ENCODE measurements at regions not wholly inside any gene's neighbourhood (a gene's known extent, or its start where the extent isn't known, plus 50 kb on each side); places are given as distances from the start of the nearest gene placed in this dataset.
"Not testable (repeated sequence)": the region's sequence is repeated elsewhere in the genome, so short reads cannot be mapped to it uniquely, and the experiment has no call there.

DNA sequence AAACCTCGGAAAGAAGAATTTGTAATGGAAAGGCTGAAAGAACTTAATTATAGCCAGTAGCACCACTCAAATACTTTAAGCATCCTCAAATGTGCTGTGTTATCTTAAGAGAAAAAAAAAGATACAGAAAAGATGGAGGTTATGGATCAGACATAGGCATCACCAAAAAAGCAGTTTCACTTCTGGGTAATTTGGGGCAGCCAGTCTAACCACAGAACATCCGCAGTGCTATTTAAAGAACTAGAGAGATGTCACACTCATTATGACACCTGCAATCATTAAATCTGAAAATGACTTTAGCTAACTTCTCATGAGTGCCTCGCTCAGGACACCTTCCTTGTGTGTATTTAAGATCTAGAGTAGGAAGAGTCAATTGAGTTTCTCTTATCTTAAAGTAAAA lies 211.8 kb downstream of the RBM26 start:
- ATAC-seq (ENCODE audit: poor library complexity): no peak
- no peak for DNase-seq
- intact Hi-C loops (cut with DNase I): no loop called here

DNA sequence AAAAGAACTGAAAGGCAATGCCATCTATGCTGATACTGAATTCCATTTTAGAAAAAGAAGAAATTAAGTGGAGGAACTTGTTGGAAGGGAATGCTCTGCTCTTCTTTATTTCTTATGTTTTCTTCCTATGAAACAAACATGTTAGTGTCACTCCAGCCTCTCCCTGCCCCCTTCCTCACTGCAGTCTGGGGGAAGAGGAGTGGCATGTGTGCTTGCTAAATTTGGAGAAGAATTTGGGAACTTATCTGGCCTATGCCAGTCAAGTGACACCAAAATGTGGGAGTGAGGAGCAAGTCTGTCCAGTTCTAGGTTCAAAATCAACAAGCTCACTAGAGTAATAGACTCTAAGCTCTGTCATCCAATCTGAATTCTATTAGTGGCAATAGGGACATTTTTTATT lies 214.6 kb downstream of the RBM26 start:
- intact Hi-C loops (cut with DNase I): no loop called here
- ATAC-seq (ENCODE audit: poor library complexity): no peak
- no peak for DNase-seq

DNA sequence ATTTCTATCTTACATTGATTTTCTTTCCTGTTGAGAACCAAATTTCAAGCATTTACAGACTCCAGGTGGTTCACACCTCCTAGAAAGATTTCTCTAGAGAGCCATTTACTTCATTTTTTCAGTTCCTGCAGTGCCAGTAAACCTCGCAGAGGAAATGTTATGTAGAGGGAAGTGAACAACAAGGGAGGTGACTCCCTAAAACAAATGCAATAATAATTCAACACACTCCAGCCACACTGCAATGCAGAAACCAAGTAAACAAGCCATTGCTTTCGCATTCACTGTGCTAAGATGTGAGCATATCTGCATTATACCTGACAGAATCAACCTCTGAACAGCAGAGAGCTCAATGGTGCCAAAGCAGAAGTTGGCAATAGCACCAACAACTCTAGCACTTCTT lies 215.1 kb downstream of the RBM26 start:
- ATAC-seq (ENCODE audit: poor library complexity) (no peak), DNase-seq (no peak)
- intact Hi-C loops (cut with DNase I): no loop called here

DNA sequence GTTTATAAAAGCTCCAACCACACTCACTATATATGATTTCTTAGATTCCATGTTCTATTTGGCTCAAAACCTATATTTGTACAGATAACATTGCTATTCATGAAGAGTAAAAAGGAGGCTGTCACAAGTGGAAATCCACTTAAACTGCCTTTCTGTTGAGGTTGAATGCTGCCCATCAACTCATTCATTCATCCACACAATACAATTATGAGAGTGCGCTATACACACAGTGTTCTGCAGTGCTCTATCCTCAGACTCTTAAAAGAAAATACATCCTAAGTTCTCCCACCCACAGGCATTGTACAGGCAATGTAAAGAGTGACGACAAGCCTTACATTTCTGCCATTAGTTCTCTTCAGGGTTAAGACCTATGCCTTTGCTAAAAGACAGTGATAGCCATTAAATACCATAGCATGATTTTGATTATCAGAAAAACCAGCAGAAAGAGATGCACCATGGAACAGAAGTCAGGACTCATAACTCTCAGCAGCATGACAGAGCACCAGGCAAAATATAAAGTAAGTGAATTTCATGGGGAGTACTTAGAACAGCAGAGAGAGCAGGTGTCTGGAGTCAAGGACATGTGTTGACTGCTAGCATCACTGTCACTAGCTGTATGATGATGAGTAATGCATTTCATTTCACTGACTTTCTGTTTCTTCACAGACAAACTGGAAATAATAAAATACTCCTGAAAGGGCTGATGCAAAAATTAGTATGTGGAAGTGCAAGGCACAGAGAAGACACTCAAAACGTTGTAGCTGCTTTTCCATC lies 218.0 kb downstream of the RBM26 start:
- DNase-seq (no peak), ATAC-seq (ENCODE audit: poor library complexity) (no peak)
- intact Hi-C loops (cut with DNase I): no loop called here

DNA sequence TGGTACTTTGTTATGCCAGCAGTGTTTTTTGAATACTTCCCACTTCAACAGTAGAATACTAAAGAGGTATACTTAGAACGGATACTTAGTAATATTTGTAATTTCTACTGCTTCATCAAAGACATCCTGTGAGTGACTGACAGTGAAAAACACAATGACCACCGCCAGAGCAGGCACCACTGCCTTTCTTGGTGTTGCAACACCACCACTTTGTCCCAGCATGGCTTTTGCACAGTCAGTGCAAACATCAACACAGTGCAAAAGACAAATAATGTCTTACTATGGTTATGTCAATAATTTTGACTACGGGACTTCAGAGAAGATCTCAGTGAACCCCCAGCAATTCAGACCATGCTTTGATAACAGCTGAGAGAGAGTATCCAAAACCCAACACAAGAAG lies 220.5 kb downstream of the RBM26 start:
- intact Hi-C loops (cut with DNase I): no loop called here
- ATAC-seq (ENCODE audit: poor library complexity) (no peak), DNase-seq (no peak)

DNA sequence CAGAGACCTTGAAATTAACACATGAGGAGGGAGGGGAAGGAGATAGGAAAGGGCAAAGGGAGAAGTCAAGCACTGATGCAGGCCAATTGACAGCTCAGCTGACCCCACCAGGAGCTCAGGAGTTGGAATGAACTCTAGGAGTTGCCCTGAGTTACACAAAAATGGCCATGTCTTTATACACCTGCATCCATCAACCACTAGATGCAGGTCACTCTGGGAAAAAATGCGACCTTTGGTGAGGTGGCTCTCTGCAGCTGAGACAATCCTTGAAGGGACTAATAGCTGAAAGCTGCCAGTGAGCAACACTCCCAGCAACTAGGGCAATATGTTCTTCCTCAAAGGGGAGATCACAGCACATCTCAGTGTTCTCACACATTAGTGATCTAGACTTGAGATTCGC lies 222.8 kb downstream of the RBM26 start:
- intact Hi-C loops (cut with DNase I): no loop called here
- ATAC-seq (ENCODE audit: poor library complexity) (no peak), DNase-seq (no peak)

DNA sequence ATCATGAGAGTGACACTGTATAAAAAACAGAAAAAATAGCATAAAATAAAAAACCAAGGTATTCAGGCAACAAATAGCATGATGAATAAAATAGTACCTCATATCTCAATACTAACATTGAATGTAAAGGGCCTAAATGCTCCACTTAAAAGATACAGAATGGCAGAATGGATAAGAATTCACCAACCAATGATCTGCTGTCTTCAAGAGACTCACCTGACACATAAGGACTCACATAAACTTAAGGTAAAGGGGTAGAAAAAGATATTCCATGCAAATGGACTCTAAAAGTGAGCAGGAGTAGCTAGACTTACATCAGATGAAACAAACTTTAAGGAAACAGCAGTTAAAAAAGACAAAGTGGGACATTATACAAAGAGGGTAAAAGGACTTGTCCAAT lies 232.4 kb downstream of the RBM26 start:
- ATAC-seq (ENCODE audit: poor library complexity); DNase-seq; intact Hi-C loops (cut with DNase I): not testable (repeated sequence)

DNA sequence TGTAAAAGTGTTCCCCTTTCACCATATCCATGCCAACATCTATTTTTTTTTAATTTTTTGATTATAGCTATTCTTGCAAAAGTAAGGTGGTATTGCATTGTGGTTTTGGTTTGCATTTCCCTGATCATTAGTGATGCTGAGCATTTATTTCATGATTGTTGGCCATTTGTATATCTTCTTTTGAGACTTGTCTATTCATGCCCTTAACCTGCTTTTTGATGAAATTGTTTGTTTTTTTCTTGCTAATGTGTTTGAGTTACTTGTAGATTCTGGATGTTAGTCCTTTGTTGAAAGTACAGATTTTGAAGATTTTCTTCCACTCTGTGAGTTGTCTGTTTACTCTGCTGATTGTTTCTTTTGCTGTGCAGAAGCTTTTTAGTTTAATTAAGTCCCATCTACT lies 233.1 kb downstream of the RBM26 start:
- DNase-seq; ATAC-seq (ENCODE audit: poor library complexity); intact Hi-C loops (cut with DNase I): not testable (repeated sequence)

DNA sequence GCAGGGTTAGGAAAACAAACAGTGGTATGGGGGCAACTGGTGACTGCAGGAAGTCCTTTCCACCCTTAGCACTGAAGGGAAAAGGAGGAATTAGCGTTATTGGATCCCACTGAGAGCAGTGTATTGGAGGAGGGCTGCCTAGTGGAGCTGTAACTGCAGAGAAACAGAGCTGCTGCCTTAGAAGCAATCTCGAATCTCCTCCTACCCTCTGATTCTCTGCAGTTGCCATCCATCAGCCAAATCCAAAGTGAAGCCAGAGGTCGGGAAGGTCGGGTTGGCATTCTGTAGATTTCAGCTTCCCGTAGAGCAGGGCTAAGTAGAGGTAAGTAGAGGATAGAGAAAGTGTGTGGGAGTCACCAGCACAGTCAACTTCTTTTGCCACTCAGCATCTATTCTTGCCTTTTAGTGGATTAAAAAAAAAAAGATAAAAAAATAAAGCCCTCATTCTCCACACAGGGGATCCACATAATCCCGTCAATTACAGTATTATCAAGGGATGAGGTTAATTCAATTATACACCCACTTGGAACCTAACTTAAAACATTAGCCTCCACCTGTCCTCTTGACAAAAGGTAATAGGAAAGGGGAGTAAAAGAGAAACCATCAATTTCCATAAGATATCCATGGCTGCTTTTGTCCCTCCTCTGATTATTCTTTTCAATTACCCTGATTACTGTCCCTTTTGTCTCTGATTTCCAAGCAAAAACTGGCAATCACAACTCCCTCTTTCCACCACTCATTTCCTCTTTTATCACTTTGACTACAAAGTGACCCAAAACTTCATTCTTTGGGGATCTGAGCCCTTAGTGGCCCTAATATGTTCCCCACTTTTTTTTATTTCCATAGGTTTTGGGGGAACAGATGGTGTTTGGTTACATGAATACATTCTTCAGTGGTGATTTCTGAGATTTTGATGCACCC lies 234.7 kb downstream of the RBM26 start:
- intact Hi-C loops (cut with DNase I): no loop called here
- DNase-seq (no peak), ATAC-seq (ENCODE audit: poor library complexity) (no peak)

DNA sequence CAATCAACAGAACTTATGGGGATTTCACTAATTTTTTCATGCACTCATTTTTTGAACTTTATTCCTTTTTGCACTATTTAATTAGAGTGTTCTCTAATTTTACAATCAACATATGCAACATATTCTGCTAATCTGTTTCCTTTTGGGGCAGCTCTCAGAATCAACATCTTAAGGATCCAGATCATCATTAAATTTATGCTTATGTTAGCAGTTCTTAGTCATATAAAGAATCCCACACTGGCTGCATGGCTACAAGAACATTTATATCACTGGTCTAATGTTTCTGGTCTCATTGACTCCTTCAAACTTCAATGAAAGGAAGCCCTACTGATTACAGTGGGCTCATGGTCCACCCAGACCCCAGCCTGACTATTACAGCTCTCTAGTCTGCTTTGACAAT lies 245.2 kb downstream of the RBM26 start:
- ATAC-seq (ENCODE audit: poor library complexity): no peak
- intact Hi-C loops (cut with DNase I): no loop called here
- DNase-seq: no peak

DNA sequence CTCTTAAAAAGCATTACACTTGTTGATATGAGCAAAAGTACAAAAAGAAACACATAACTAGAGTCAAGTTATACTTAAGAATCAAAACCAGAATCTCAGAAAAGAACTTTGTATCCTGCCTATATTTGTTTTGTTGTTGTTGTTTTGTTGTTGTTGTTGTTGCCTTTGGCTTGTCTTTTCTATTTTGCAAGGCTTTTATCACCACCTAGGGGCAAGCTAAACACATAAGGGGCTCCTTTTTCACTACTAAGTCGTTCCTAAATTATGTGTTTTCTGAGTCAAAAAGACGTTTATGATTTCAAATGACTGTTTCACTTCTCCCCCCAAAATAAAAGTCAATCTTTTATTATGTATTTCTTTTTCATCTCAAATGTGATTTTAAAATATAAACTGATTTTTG lies 250.2 kb downstream of the RBM26 start:
- intact Hi-C loops (cut with DNase I): no loop called here
- DNase-seq: no peak
- ATAC-seq (ENCODE audit: poor library complexity): no peak

DNA sequence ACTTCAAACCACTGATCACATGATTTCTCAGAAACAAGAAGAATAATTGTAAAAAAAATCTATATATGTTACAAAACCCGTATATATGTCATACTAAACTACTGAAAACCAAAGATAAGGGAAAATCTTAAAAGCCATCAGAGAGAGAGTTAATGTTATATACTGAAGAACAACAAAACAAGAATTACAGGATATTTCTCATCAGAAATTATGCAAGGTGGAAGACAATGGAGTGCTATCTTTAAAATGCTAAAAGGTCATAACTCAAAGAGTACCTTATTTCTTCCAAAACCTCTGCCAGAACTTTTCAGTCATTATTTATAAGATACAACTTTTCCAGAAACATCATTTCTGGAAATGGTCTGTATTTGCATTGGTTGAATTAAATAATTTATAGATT lies 256.8 kb downstream of the RBM26 start:
- intact Hi-C loops (cut with DNase I): no loop called here
- no peak for ATAC-seq (ENCODE audit: poor library complexity)
- no peak for DNase-seq

DNA sequence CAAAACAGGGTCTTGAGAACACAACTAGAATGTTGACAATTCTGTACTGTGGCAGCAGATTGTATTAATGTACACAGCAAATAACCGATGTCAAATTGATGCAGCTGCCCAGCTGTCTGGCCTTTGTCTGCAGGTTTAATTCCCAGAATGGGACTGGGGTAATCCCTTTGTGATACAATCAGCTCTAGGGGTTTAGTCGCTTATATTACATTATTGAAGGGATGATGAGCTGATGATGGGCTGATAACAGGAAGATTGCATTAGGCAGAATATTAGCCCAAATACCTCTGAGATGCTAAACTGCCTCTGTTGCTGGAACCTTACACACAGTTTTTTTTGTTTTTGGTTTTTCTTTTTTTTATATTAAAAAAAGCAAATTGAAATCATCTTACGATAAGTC lies 265.0 kb downstream of the RBM26 start:
- DNase-seq (no peak), ATAC-seq (ENCODE audit: poor library complexity) (no peak)
- intact Hi-C loops (cut with DNase I): no loop called here

DNA sequence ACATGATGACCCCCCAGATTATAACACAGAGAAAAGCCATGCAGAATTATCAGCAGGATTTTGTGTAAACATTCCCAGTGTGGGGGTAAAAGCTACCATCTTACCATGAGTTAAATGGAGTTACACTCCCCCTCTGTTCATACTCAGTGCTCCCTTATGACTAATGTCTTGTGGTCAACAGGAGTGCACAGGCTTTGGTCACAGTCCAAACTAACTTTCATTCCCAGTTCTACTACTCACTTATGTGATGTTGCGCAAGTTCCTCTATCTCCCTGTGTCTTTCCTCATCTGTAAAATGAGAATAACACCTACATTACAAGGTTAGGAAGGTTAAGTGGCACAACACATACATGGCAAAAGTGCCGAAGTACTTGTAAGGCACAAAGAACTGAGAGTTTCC lies 277.9 kb downstream of the RBM26 start:
- ATAC-seq (ENCODE audit: poor library complexity) (no peak), DNase-seq (no peak)
- intact Hi-C loops (cut with DNase I): no loop called here

DNA sequence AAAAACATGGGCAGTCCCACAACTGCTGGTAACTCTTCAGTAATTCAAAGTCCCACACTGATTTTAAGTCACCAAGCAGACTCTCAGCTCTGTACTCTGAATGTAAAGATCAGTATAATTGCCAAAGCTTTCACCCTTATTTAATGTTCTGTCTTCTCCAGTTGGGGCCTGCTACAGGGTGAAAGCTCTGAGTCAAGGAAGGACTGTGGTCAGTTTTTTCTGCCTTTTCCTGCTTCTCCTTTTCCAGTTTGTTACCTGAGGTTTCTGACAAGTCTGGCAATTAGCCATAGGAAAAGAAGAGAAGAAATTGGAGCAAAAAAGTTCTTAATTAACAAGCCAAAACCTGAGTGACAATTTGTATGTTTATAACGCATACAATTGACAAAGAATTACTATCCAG lies 279.3 kb downstream of the RBM26 start:
- intact Hi-C loops (cut with DNase I): no loop called here

DNA sequence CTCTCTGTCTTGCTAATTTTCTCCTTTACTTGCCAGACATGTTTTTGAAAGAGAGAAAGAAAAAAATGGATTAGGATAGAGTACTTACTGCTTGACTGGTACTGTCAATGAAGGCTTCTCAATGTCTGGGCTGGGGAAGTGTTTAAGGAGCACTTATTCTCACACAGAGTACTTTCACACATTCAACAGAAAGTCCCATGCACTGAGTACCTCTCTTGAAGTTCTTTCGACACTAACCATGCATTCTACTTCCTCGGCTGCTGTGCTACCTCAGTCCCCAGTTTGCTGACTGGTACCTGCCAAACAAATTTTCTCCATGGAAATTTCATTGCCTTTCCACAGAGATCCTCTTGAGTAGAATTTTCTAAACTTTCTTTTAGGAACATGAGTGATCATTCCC lies 281.9 kb downstream of the RBM26 start:
- intact Hi-C loops (cut with DNase I): no loop called here
- ATAC-seq (ENCODE audit: poor library complexity) (no peak), DNase-seq (no peak)

More for the DNA sequence above, 279.3 kb downstream of the RBM26 start:
- ATAC-seq (ENCODE audit: poor library complexity) (no peak), DNase-seq (no peak)

DNA sequence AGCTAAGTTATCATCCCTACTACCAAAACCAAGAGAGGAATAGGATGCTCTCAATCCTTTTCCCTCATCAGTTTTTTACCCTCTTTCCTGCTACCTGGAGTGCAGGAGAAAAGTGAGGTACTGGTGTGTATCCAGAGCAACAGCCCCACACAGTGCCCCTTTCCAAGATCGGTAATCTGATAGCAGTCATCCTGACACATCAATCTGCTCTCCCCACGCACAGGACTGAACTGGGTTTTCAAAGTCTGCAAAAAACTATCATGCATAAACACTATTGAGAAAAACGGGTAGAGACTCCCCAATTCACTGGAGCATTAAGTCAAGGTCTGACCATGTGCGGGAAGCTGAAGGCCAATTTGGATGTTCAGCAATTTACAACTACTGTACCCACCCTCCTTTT lies 284.8 kb downstream of the RBM26 start:
- no peak for DNase-seq
- no peak for ATAC-seq (ENCODE audit: poor library complexity)
- intact Hi-C loops (cut with DNase I): no loop called here

DNA sequence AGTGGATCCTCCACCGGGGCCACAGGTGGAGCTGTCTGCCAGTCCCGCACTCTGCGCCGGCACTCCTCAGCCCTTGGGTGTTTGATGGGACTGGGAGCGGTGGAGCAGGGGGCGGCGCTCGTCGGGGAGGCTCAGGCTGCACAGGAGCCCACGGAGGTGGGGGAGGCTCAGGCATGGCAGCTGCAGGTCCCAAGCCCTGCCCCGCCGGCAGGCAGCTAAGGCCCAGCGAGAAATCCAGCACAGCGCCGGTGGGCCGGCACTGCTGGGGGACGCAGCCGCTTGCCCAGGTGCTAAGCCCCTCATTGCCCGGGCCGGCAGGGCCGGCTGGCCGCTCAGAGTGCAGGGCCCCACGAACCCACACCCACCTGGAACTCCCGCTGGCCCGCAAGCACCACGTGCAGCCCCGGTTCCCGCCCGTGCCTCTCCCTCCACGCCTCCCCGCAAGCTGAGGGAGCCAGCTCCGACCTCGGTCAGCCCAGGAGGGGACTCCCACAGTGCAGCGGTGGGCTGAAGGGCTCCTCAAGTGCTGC lies 286.4 kb downstream of the RBM26 start:
- no peak for DNase-seq
- intact Hi-C loops (cut with DNase I): no loop called here
- no peak for ATAC-seq (ENCODE audit: poor library complexity)

DNA sequence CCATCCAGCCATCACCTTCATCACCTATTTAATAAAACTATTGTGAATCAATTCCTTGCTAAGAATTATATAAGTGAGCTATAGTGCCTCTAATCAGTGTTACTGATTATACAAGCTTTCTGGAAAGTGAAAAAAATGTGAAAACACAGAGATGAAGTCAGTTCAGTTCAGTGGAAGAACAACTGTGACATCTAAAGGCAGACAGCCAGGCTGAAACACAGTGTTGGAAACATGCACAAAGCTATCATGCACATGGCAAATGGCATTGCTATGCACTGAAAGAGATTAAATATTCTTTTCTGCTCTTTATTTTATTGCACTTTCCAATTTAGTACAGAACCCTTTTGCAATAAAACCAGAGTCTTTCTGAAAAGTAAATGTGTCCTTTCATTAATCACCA lies 294.0 kb downstream of the RBM26 start:
- DNase-seq (no peak), ATAC-seq (ENCODE audit: poor library complexity) (no peak)
- intact Hi-C loops (cut with DNase I): no loop called here
